ENCODE measurements at regions not wholly inside any gene's neighbourhood (a gene's known extent, or its start where the extent isn't known, plus 50 kb on each side); places are given as distances from the start of the nearest gene placed in this dataset.

GRCh38 chr9:30846651-30847050 lies 1537.8 kb upstream of the ACO1 start:
- no TSS peak for BruUV-seq (replicated peaks)
- ChIA-PET CTCF (no interaction called here), POLR2A (no interaction called here)
- ATAC-seq (no peak), DNase-seq (ENCODE audit: low read depth, low spot score) (no peak)
- H3K36me3 ChIP-seq (ENCODE audit: control insufficient read depth, insufficient read depth, low read length) = no peaks in the 10 kb centered on the region
- intact Hi-C loops (cut with micrococcal nuclease; ENCODE audit: unreplicated experiment) = no loop called here
- no peaks in the 10 kb centered on the region for H3K9me3 ChIP-seq (ENCODE audit: control insufficient read depth, insufficient read depth, low read depth, low read length)
- H3K27ac ChIP-seq (ENCODE audit: low read length) = no peak overlapping the region
- in situ Hi-C loops (cut with HindIII; ENCODE audit: low pct_unique_long_range_greater_than_20kb, low sequenced_read_pairs) = no loop called here
- H3K27me3 ChIP-seq (ENCODE audit: control insufficient read depth, insufficient read depth, low read length) = no peaks in the 10 kb centered on the region
- TF ChIP-seq POLR2AphosphoS5 (IDR thresholded peaks at IDR 0.05; ENCODE audit: low read depth, low read length) (no peak), SIN3A (IDR thresholded peaks at IDR 0.05; ENCODE audit: borderline replicate concordance, insufficient read depth, low read depth, low read length) (no peak), TCF7L2 (IDR thresholded peaks at IDR 0.05; ENCODE audit: low read depth, low read length) (no peak), REST (IDR thresholded peaks at IDR 0.05; ENCODE audit: insufficient read depth in 1 of 2, low read depth in 2 of 2, low read length in 1 of 2) (no peak)
- TF ChIP-seq, protein P1, sequence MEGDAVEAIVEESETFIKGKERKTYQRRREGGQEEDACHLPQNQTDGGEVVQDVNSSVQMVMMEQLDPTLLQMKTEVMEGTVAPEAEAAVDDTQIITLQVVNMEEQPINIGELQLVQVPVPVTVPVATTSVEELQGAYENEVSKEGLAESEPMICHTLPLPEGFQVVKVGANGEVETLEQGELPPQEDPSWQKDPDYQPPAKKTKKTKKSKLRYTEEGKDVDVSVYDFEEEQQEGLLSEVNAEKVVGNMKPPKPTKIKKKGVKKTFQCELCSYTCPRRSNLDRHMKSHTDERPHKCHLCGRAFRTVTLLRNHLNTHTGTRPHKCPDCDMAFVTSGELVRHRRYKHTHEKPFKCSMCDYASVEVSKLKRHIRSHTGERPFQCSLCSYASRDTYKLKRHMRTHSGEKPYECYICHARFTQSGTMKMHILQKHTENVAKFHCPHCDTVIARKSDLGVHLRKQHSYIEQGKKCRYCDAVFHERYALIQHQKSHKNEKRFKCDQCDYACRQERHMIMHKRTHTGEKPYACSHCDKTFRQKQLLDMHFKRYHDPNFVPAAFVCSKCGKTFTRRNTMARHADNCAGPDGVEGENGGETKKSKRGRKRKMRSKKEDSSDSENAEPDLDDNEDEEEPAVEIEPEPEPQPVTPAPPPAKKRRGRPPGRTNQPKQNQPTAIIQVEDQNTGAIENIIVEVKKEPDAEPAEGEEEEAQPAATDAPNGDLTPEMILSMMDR (IDR thresholded peaks at IDR 0.05) = no peak
- no peaks in the 10 kb centered on the region for H3K4me1 ChIP-seq (ENCODE audit: control insufficient read depth, insufficient read depth, low read length)
- H3K4me3 ChIP-seq (ENCODE audit: low read depth in 2 of 2, low read length in 2 of 2) = no peak overlapping the region

DNA sequence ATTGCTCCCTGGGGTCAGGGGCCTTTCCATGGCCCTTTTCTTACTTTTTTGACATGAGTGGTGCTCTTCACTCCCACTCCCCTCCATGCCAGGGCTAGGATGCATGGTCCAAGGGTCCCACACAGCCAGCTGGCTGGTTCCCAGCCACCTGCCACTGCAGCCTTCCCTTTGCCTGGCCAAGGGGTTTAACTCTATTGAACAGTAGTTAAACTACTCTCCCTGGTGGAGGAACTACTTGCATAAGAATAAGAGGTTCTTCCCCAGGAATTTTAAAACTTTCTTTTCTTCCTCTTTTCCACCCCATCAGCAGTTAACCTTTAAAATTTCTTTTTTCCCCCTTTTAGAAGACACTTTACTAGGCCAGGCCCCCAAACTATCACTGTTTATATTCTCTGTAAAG lies 1532.8 kb upstream of the ACO1 start:
- Histone ChIP-seq H3K4me3 (ENCODE audit: low read depth in 2 of 2, low read length in 2 of 2) (no peak overlapping the region), H3K27ac (ENCODE audit: low read length) (no peak overlapping the region), H3K27me3 (ENCODE audit: control insufficient read depth, insufficient read depth, low read length) (no peaks in the 10 kb centered on the region), H3K36me3 (ENCODE audit: control insufficient read depth, insufficient read depth, low read length) (no peaks in the 10 kb centered on the region), H3K9me3 (ENCODE audit: control insufficient read depth, insufficient read depth, low read depth, low read length) (no peaks in the 10 kb centered on the region), H3K4me1 (ENCODE audit: control insufficient read depth, insufficient read depth, low read length) (no peaks in the 10 kb centered on the region)
- TF ChIP-seq POLR2AphosphoS5 (IDR thresholded peaks at IDR 0.05; ENCODE audit: low read depth, low read length) (no peak), SIN3A (IDR thresholded peaks at IDR 0.05; ENCODE audit: borderline replicate concordance, insufficient read depth, low read depth, low read length) (no peak), TCF7L2 (IDR thresholded peaks at IDR 0.05; ENCODE audit: low read depth, low read length) (no peak), REST (IDR thresholded peaks at IDR 0.05; ENCODE audit: insufficient read depth in 1 of 2, low read depth in 2 of 2, low read length in 1 of 2) (no peak)
- no peak for DNase-seq (ENCODE audit: low read depth, low spot score)
- ChIA-PET POLR2A (no interaction called here), CTCF (no interaction called here)
- no peak for ATAC-seq
- in situ Hi-C loops (cut with HindIII; ENCODE audit: low pct_unique_long_range_greater_than_20kb, low sequenced_read_pairs) (no loop called here), intact Hi-C loops (cut with micrococcal nuclease; ENCODE audit: unreplicated experiment) (no loop called here)
- no TSS peak for BruUV-seq (replicated peaks)
